K562 (cell line): ENCODE measurements at regions not wholly inside any gene's neighbourhood (a gene's known extent, or its start where the extent isn't known, plus 50 kb on each side); places are given as distances from the start of the nearest gene placed in this dataset.
A peak's percentile ranks its signal among the peaks of the same experiment; 100 is the strongest.
"Not testable (repeated sequence)": the region's sequence is repeated elsewhere in the genome, so short reads cannot be mapped to it uniquely, and the experiment has no call there.

Source experiments
- ATAC-seq: fragments of 200-7000 bp; cut with Tn5 transposase; 3 replicates; pipeline ENCODE4 v1.9.1; 2020; ENCODE audit warnings: moderate library complexity
- BruUV-seq: library from RNA; stranded (reverse); fragments of 400-500 nt; replicated peaks from 2 replicates; lab custom pipeline; 2021; lab: Mats Ljungman, UMichigan
- CTCF ChIA-PET: fragments of 300-600 bp; formaldehyde crosslinking; extraction: SDS; loops from one replicate; lab custom pipeline; 2021; ENCODE audit warnings: low intra/inter-chr PET ratio; lab: Yijun Ruan, JAX
- POLR2A ChIA-PET: fragments of 300-600, 350-650 bp; sonication (Branson Sonifier 250); formaldehyde crosslinking; extraction: SDS; loops from one replicate; lab custom pipeline; 2021; ENCODE audit warnings: antibody characterized with exemption, inconsistent platforms; lab: Yijun Ruan, JAX
- DNase-seq, 4 experiments: peaks; one replicate each; pipeline versions ENCODE4 v3.0.0 to v3.0.0-alpha.2; 2011 to 2018; ENCODE audit warnings: low spot score in 3 of 4, mixed read lengths in 3 of 4; ENCODE audit errors: extremely low read depth in 1 of 4
- FAIRE-seq: peaks from 2 replicates; lab custom pipeline; 2011; peaks lifted over from hg19 to GRCh38; lab: Jason Lieb, UNC
- H2AFZ ChIP-seq: 2 replicates; pipeline ENCODE4 v1.6.0; 2011; ENCODE audit warnings: low read depth, low read length, control low read depth, inconsistent platforms
- H3K27ac ChIP-seq: fragments of 200-600 bp; 3 replicates; pipeline ENCODE4 v1.8.0; 2011; ENCODE audit warnings: low read depth, mild to moderate bottlenecking, control low read depth, inconsistent platforms, low read length, moderate library complexity, mixed read lengths; ENCODE audit errors: extremely low read depth
- H3K27me3 ChIP-seq, 2 experiments: fragments of 300-600 bp in 1 of 2; 2 replicates in 1 of 2; 3 replicates in 1 of 2; pipeline versions ENCODE4 v1.6.0 to v1.8.0; 2011; ENCODE audit warnings: inconsistent platforms in 2 of 2, low read length in 2 of 2, mild to moderate bottlenecking in 1 of 2, mixed read lengths in 1 of 2, moderate library complexity in 1 of 2; ENCODE audit not compliant: control insufficient read depth in 2 of 2, insufficient read depth in 2 of 2
- H3K36me3 ChIP-seq: fragments of 300-600 bp; 3 replicates; pipeline ENCODE4 v1.8.0; 2011; ENCODE audit warnings: mild to moderate bottlenecking, low read length, inconsistent platforms; ENCODE audit not compliant: control insufficient read depth, insufficient read depth
- H3K4me1 ChIP-seq, 2 experiments: fragments of 200-600 bp in 1 of 2; replicated peaks in 1 of 2; 2 replicates in 1 of 2; 3 replicates in 1 of 2; pipeline versions ENCODE4 v1.5.1 to v1.8.0; 2011; ENCODE audit warnings: inconsistent platforms in 2 of 2, low read length in 2 of 2, mild to moderate bottlenecking in 1 of 2, mixed read lengths in 1 of 2, moderate library complexity in 1 of 2; ENCODE audit not compliant: control insufficient read depth in 2 of 2, insufficient read depth in 2 of 2
- H3K4me2 ChIP-seq: 2 replicates; pipeline ENCODE4 v1.6.1; 2011; ENCODE audit warnings: low read length, control low read depth, inconsistent platforms, mixed read lengths; ENCODE audit not compliant: insufficient read depth
- H3K4me3 ChIP-seq: fragments of 200-600 bp; sonication (generic), shearing (Covaris generic); 2 replicates; pipeline ENCODE4 v1.5.1; 2016; ENCODE audit warnings: control low read depth, inconsistent platforms
- H3K79me2 ChIP-seq: fragments of 200-600 bp; 3 replicates; pipeline ENCODE4 v1.8.0; 2011; ENCODE audit warnings: low read length, inconsistent platforms; ENCODE audit not compliant: control insufficient read depth, insufficient read depth
- H3K9ac ChIP-seq, 2 experiments: 2 replicates each; pipeline versions ENCODE4 v1.6.0 to v1.6.1; 2011; ENCODE audit warnings: low read depth in 2 of 2, low read length in 2 of 2, control low read depth in 1 of 2, inconsistent platforms in 1 of 2, mild to moderate bottlenecking in 1 of 2, mixed read lengths in 1 of 2; ENCODE audit not compliant: insufficient read depth in 1 of 2
- H3K9me1 ChIP-seq: one replicate; pipeline ENCODE4 v1.6.0; 2011; ENCODE audit warnings: inconsistent platforms, mild to moderate bottlenecking, low read length, moderate library complexity; ENCODE audit not compliant: control insufficient read depth, insufficient read depth
- H3K9me3 ChIP-seq: replicated peaks from 2 replicates; pipeline ENCODE4 v1.5.1; 2011; ENCODE audit warnings: low read depth, low read length, inconsistent platforms; ENCODE audit not compliant: control insufficient read depth, insufficient read depth
- H4K20me1 ChIP-seq: replicated peaks from 2 replicates; pipeline ENCODE4 v1.6.1; 2011; ENCODE audit warnings: low read length, inconsistent platforms, mixed read lengths; ENCODE audit not compliant: control insufficient read depth, insufficient read depth
- ZBTB40 ChIP-seq, 2 experiments: fragments of 450-650 bp in 1 of 2; sonication (generic) in 1 of 2; formaldehyde crosslinking in 1 of 2; IDR thresholded peaks; 2 replicates each; pipeline versions ENCODE4 v1.7.1 to v1.9.0; 2016 to 2022; ENCODE audit warnings: inconsistent platforms in 1 of 2, mild to moderate bottlenecking in 1 of 2, missing genetic modification reagents in 1 of 2
- WGBS: fragments of 100-300 bp; shearing (Covaris generic); methylation state at CpG from one replicate; pipeline ENCODE4 v1.1.6; 2016; ENCODE audit warnings: low coverage, mixed read lengths; ENCODE audit not compliant: insufficient coverage; ENCODE audit errors: missing lambda C conversion rate; 5-methylcytosine and 5-hydroxymethylcytosine counted together
- in situ Hi-C: fragments of 300-500 bp; cut with MboI; formaldehyde crosslinking; loops from 4 replicates; pipeline ENCODE4 v1.15.0; 2018; ENCODE audit warnings: inconsistent platforms, mixed read lengths
- intact Hi-C: fragments of 100-400 bp; cut with micrococcal nuclease; formaldehyde crosslinking; loops from 2 replicates; pipeline ENCODE4 v1.14.2; 2022

DNA sequence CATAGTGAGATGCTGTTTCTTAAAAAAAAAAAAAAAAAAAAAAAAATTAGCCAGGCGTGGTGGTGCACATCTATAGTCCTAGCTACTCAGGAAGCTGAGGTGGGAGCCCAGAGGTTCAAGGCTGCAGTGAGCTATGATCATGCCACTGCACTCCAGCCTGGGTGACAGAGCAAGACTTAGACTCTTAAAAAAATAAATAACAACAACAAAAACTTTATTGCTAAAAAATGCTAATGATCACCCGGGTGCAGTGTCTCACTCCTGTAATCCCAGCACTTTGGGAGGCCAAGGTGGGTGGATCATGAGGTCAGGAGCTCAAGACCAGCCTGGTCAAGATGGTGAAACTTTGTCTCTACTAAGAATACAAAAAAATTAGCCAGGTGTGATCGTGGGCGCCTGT, 119.5 kb upstream of the RAB4A start:
- 2% methylated on average over 4 of the region's 4 CpGs for WGBS
- H3K36me3 ChIP-seq, ATAC-seq, intact Hi-C loops, H3K9ac ChIP-seq, H3K27ac ChIP-seq, H3K9me1 ChIP-seq, DNase-seq, H2AFZ ChIP-seq, H3K79me2 ChIP-seq, CTCF ChIA-PET, in situ Hi-C loops, BruUV-seq, H3K9me3 ChIP-seq, H3K4me3 ChIP-seq, FAIRE-seq, H3K4me2 ChIP-seq: not testable (repeated sequence)
- peak; percentile 83 for TF ChIP-seq ZBTB40 (IDR thresholded peaks at IDR 0.05)
- peak; percentile 43; the same call in 1 of the 2 replicates for TF ChIP-seq ZBTB40 (CRISPR knock-in tag; IDR thresholded peaks at IDR 0.05)
- H4K20me1 ChIP-seq: peaks cover 19% of the 10 kb centered on the region
- peaks cover 22 to 47% of the 10 kb centered on the region in 2 experiments; a peak in 4 of 5 replicates for H3K27me3 ChIP-seq
- POLR2A ChIA-PET: interaction anchor here (0.6 kb wide), 2 partner anchors 20 to 32 kb away, joined by 3 read pairs; no protein-coding TSS in a partner anchor
- H3K4me1 ChIP-seq: peaks cover 17 to 18% of the 10 kb centered on the region in 2 experiments; a peak in 4 of 5 replicates
